HL-60 (cell line): ENCODE measurements at regions not wholly inside any gene's neighbourhood (a gene's known extent, or its start where the extent isn't known, plus 50 kb on each side); places are given as distances from the start of the nearest gene placed in this dataset.

Experiments
- GABPA ChIP-seq: IDR thresholded peaks from 2 replicates; pipeline ENCODE4 v1.6.1; 2012; ENCODE audit warnings: low read depth
- TF ChIP-seq, protein P1 (sequence below): IDR thresholded peaks from one replicate; pipeline ENCODE4 v1.5.1; 2011; ENCODE audit warnings: low read length, control low read depth, inconsistent platforms; ENCODE audit not compliant: insufficient read depth

DNA sequence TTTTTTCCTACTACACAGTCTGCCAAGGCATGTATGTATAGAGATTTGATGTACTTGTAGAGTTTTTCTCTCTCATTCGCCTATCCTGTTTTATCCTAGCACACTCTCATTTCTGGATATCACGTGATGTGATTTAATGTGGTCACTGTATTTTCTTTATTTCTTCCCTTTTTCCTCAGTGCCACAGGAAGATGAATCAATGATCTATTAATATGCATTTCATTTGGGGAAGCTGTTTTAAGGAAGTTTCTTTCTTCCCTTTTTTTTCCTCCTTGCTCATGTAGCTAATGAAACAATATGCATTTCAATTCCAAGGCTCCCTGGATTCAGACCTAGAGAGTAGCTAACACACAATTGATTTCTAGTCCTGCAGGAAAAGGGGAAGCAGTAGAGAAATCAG, 506.3 kb upstream of the WWC1 start:
- TF ChIP-seq GABPA: no peak
- TF ChIP-seq, protein P1, sequence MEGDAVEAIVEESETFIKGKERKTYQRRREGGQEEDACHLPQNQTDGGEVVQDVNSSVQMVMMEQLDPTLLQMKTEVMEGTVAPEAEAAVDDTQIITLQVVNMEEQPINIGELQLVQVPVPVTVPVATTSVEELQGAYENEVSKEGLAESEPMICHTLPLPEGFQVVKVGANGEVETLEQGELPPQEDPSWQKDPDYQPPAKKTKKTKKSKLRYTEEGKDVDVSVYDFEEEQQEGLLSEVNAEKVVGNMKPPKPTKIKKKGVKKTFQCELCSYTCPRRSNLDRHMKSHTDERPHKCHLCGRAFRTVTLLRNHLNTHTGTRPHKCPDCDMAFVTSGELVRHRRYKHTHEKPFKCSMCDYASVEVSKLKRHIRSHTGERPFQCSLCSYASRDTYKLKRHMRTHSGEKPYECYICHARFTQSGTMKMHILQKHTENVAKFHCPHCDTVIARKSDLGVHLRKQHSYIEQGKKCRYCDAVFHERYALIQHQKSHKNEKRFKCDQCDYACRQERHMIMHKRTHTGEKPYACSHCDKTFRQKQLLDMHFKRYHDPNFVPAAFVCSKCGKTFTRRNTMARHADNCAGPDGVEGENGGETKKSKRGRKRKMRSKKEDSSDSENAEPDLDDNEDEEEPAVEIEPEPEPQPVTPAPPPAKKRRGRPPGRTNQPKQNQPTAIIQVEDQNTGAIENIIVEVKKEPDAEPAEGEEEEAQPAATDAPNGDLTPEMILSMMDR: no peak
